ENCODE measurements at regions not wholly inside any gene's neighbourhood (a gene's known extent, or its start where the extent isn't known, plus 50 kb on each side); places are given as distances from the start of the nearest gene placed in this dataset.

GRCh38 chr7:135853008-135853407 is 104.4 kb upstream of the FAM180A start:
- no peak overlapping the region for H3K4me3 ChIP-seq (IDR thresholded peaks at IDR 0.05; ENCODE audit: insufficient read depth, low read depth, low read length)
- no peak overlapping the region for H2AFZ ChIP-seq (ENCODE audit: low read depth)
- H3K4me1 ChIP-seq (ENCODE audit: low read depth, poor library complexity, severe bottlenecking): peaks cover 29% of the 10 kb centered on the region
- H3K27ac ChIP-seq: no peak overlapping the region
- no peaks in the 10 kb centered on the region for H3K27me3 ChIP-seq (ENCODE audit: insufficient read depth, low read depth)
- no peaks in the 10 kb centered on the region for H3K36me3 ChIP-seq (ENCODE audit: insufficient read depth)
- no peak overlapping the region for H3K9ac ChIP-seq
- H3K4me2 ChIP-seq: no peak overlapping the region
- H4K20me1 ChIP-seq (ENCODE audit: insufficient read depth): no peaks in the 10 kb centered on the region
- TF ChIP-seq CTCF (conservative IDR thresholded peaks at IDR 0.05; ENCODE audit: low read depth, low read length): no peak
- no peaks in the 10 kb centered on the region for H3K79me2 ChIP-seq (ENCODE audit: insufficient read depth, low read depth)

GRCh38 chr7:135847242-135847641 is 98.6 kb upstream of the FAM180A start:
- H3K4me2 ChIP-seq: no peak overlapping the region
- H3K9ac ChIP-seq: no peak overlapping the region
- no peak overlapping the region for H3K4me3 ChIP-seq (IDR thresholded peaks at IDR 0.05; ENCODE audit: insufficient read depth, low read depth, low read length)
- no peaks in the 10 kb centered on the region for H3K79me2 ChIP-seq (ENCODE audit: insufficient read depth, low read depth)
- H3K27me3 ChIP-seq (ENCODE audit: insufficient read depth, low read depth): no peaks in the 10 kb centered on the region
- no peak overlapping the region for H2AFZ ChIP-seq (ENCODE audit: low read depth)
- no peak for TF ChIP-seq CTCF (conservative IDR thresholded peaks at IDR 0.05; ENCODE audit: low read depth, low read length)
- H4K20me1 ChIP-seq (ENCODE audit: insufficient read depth): no peaks in the 10 kb centered on the region
- no peak overlapping the region for H3K27ac ChIP-seq
- peaks cover 53% of the 10 kb centered on the region for H3K4me1 ChIP-seq (ENCODE audit: low read depth, poor library complexity, severe bottlenecking)
- no peaks in the 10 kb centered on the region for H3K36me3 ChIP-seq (ENCODE audit: insufficient read depth)

- peak overlapping the region; percentile 84; the same call in 1 of the 2 replicates for H3K4me2 ChIP-seq
- no peak for TF ChIP-seq CTCF (conservative IDR thresholded peaks at IDR 0.05; ENCODE audit: low read depth, low read length)
- H4K20me1 ChIP-seq (ENCODE audit: insufficient read depth): no peaks in the 10 kb centered on the region
- no peaks in the 10 kb centered on the region for H3K79me2 ChIP-seq (ENCODE audit: insufficient read depth, low read depth)
- H3K4me3 ChIP-seq (IDR thresholded peaks at IDR 0.05; ENCODE audit: insufficient read depth, low read depth, low read length): no peak overlapping the region
- no peaks in the 10 kb centered on the region for H3K36me3 ChIP-seq (ENCODE audit: insufficient read depth)
- H3K4me1 ChIP-seq (ENCODE audit: low read depth, poor library complexity, severe bottlenecking): peaks cover 62% of the 10 kb centered on the region
- H2AFZ ChIP-seq (ENCODE audit: low read depth): peak overlapping the region; percentile 13
- no peaks in the 10 kb centered on the region for H3K27me3 ChIP-seq (ENCODE audit: insufficient read depth, low read depth)
- peak overlapping the region; percentile 4; the same call in 1 of the 2 replicates for H3K9ac ChIP-seq
- peak overlapping the region; percentile 76 for H3K27ac ChIP-seq
These were observed 97.7 kb upstream of the FAM180A start for GRCh38 chr7:135846339-135846738.

- Histone ChIP-seq H3K27me3 (ENCODE audit: insufficient read depth, low read depth) (no peaks in the 10 kb centered on the region), H3K4me2 (peak overlapping the region; percentile 84), H3K27ac (peak overlapping the region; percentile 76), H3K9ac (peak overlapping the region; percentile 22; the same call in 1 of the 2 replicates), H2AFZ (ENCODE audit: low read depth) (peak overlapping the region; percentile 64), H3K79me2 (ENCODE audit: insufficient read depth, low read depth) (no peaks in the 10 kb centered on the region), H3K4me1 (ENCODE audit: low read depth, poor library complexity, severe bottlenecking) (peaks cover 65% of the 10 kb centered on the region), H3K4me3 (IDR thresholded peaks at IDR 0.05; ENCODE audit: insufficient read depth, low read depth, low read length) (no peak overlapping the region), H3K36me3 (ENCODE audit: insufficient read depth) (no peaks in the 10 kb centered on the region), H4K20me1 (ENCODE audit: insufficient read depth) (no peaks in the 10 kb centered on the region)
- no peak for TF ChIP-seq CTCF (conservative IDR thresholded peaks at IDR 0.05; ENCODE audit: low read depth, low read length)
These were observed 96.9 kb upstream of the FAM180A start for GRCh38 chr7:135845415-135846075.

Measured in KMS-11 (cell line).